GM19351 (cell line): ENCODE measurements at regions not wholly inside any gene's neighbourhood (a gene's known extent, or its start where the extent isn't known, plus 50 kb on each side); places are given as distances from the start of the nearest gene placed in this dataset.

ENCODE experiments used
- ATAC-seq: cut with Tn5 transposase; IDR thresholded peaks from one replicate; pipeline ENCODE4 v1.9.1; 2021; ENCODE audit warnings: mild to moderate bottlenecking, moderate library complexity; ENCODE audit not compliant: unreplicated experiment

GRCh38 chr9:109910671-109911518, 130.9 kb downstream of the PALM2AKAP2 start:
- no peak for ATAC-seq

- ATAC-seq, result no peak
These were observed 132.1 kb downstream of the PALM2AKAP2 start for GRCh38 chr9:109912082-109912582.

GRCh38 chr9:109912726-109913460, 132.9 kb downstream of the PALM2AKAP2 start:
- peak; percentile 40 for ATAC-seq

GRCh38 chr9:109913461-109913810, 133.4 kb downstream of the PALM2AKAP2 start:
- ATAC-seq, result no peak

GRCh38 chr9:109914280-109915027, 134.5 kb downstream of the PALM2AKAP2 start:
- peak; percentile 50 for ATAC-seq

- ATAC-seq, result no peak
These were observed 136.3 kb downstream of the PALM2AKAP2 start for GRCh38 chr9:109916316-109916715.

- ATAC-seq, result peak; percentile 76
These were observed 138.6 kb downstream of the PALM2AKAP2 start for GRCh38 chr9:109918339-109919163.

GRCh38 chr9:109919736-109920408, 139.9 kb downstream of the PALM2AKAP2 start:
- ATAC-seq, result no peak

- ATAC-seq, result no peak
These were observed 142.8 kb downstream of the PALM2AKAP2 start for GRCh38 chr9:109922617-109923470.

- ATAC-seq, result no peak
These were observed 143.4 kb downstream of the PALM2AKAP2 start for GRCh38 chr9:109923471-109923760.

GRCh38 chr9:109923806-109924205, 143.8 kb downstream of the PALM2AKAP2 start:
- ATAC-seq, result no peak

GRCh38 chr9:109925799-109926198, 145.8 kb downstream of the PALM2AKAP2 start:
- no peak for ATAC-seq

GRCh38 chr9:109926421-109926869, 146.4 kb downstream of the PALM2AKAP2 start:
- no peak for ATAC-seq

- no peak for ATAC-seq
These were observed 151.6 kb downstream of the PALM2AKAP2 start for GRCh38 chr9:109931623-109932022.

- ATAC-seq, result peak; percentile 41
These were observed 154.3 kb downstream of the PALM2AKAP2 start for GRCh38 chr9:109934136-109934856.

- ATAC-seq, result no peak
These were observed 154.8 kb downstream of the PALM2AKAP2 start for GRCh38 chr9:109934857-109935215.

GRCh38 chr9:109935406-109936087, 155.5 kb downstream of the PALM2AKAP2 start:
- peak; percentile 72 for ATAC-seq
